GM19468 (cell line): ENCODE measurements at regions not wholly inside any gene's neighbourhood (a gene's known extent, or its start where the extent isn't known, plus 50 kb on each side); places are given as distances from the start of the nearest gene placed in this dataset.
"Not testable (repeated sequence)": the region's sequence is repeated elsewhere in the genome, so short reads cannot be mapped to it uniquely, and the experiment has no call there.

Source experiments
- ATAC-seq: cut with Tn5 transposase; IDR thresholded peaks from one replicate; pipeline ENCODE4 v1.9.1; 2021; ENCODE audit warnings: mild to moderate bottlenecking, moderate library complexity, moderate number of reproducible peaks; ENCODE audit not compliant: unreplicated experiment; ENCODE audit errors: extremely low read depth

DNA sequence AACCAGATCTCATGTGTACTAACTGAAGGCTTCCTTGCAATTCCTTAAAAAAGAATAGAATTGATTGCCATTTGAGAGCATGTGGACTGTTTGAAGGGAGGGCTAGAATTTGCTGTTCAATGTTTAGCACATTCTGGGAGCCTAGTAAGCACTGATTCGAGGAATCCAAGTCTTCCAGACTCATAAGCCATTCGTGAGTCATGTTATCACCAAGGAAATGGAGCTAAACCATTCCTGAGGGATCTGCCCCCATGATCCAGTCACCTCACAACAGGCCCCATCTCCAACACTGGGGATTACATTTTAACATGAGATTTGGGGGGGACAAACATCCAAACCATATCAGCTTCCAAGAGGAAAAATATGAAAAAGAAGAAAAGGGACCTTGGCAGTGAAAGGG lies 276.4 kb downstream of the KCNRG start:
- ATAC-seq = no peak

DNA sequence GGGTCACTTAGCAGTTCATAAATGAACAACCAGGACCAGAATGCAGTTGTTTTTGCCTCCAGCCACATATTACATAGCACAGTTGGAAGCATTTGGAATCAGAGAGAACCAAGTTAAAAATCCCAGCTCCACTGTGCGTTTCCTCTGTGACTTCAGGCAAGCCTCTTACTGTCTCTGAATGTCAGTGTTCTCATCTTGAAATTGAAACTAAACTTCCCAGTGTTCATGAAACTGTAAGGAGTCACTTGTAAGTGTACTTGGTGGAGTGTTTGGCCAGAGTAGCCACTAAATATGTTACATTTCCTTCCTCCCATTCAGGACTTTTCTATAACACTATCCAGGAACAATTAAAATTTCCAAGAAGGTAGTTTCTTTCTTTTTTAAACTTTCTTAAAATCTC lies 276.8 kb downstream of the KCNRG start:
- ATAC-seq = no peak

DNA sequence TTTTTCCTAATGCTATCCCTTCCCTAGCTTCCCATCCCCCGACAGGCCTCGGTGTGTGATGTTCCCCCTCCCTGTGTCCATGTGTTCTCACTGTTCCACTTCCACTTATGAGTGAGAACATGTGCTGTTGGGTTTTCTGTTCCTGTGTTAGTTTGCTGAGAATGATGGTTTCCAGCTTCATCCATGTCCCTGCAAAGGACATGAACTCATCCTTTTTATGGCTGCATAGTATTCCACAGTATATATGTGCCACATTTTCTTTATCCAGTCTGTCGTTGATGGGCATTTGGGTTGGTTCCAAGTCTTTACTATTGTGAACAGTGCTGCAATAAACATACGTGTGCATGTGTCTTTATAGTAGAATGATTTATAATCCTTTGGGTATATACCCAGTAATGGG lies 279.2 kb downstream of the KCNRG start:
- not testable (repeated sequence) for ATAC-seq

DNA sequence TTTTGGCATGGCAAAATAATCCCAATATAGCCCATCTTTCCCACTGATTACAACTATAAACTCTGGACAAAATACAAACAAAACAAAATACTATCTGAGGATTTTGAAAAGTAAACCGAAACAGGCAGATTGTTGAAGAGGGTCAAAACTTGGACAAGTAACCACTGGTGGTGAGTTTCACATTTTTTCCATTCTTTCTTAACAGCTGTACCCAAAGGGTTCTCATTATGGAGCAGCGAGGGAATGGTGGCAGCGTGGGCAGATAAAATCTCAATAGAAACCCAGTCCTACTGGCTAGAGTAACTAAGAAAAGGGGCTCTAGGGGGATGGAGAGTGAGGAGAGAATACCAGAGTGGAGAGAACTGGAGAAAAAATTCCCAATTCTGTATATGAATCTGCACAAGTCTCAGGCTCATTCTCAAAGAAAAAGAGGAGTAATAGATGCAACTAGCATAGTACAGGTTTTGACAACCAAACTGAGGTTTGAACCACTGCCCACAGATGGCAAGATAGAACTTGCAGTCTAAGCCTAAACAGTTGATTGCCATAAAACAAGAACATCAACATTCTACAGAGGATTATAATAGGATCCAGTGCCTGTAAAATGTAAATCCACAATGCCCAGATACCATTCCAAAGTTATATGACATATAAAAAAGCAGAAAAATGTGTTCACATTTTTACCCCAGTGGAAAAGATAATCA lies 284.5 kb downstream of the KCNRG start:
- no peak for ATAC-seq

DNA sequence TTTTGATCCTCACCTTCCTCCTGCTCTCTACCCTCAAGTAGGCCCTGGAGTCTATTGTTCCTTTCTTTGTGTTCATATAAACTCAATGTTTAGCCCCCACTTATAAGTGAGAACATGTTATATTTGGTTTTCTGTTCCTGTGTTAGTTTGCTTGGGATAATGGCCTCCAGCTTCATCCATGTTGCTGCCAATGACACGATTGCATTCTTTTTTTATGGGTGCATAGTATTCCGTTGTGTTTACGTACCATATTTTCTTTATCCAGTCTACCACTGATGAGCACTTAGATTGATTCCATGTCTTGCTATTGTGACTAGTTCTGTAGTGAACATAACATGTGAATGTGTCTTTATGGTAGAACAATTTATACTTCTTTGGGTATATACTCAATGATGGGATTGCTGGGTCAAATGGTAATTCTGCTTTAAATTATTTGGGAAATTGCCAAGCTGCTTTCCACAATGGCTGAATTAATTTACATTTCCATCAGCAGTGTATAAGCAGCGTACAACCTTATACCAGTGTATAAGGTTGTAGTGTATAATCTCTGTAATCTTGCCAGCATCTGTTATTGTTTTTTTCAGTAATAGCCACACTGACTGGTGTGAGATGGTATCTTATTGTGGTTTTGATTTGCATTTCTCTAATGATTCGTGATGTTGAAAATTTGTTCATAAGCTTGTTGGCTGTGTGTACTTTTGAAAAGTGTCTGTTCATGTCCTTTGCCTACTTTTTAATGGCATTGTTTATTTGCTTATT lies 288.9 kb downstream of the KCNRG start:
- no peak for ATAC-seq

DNA sequence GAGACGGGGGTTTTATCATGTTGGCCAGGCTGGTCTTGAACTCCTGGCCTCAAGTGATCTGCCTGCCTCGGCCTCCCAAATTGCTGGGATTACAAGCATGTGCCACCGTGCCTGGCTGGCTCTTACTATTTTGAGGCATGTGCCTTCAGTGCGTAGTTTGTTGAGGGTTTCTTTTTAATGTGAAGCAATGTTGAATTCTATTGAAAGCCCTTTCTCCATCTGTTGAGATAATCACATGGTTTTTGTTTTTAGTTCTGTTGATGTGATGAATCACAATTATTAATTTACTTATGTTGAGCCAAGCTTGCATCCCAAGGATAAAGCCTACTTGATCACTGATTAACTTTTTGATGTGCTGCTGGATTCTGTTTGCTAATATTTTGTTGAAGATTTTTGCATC lies 290.9 kb downstream of the KCNRG start:
- ATAC-seq = no peak

DNA sequence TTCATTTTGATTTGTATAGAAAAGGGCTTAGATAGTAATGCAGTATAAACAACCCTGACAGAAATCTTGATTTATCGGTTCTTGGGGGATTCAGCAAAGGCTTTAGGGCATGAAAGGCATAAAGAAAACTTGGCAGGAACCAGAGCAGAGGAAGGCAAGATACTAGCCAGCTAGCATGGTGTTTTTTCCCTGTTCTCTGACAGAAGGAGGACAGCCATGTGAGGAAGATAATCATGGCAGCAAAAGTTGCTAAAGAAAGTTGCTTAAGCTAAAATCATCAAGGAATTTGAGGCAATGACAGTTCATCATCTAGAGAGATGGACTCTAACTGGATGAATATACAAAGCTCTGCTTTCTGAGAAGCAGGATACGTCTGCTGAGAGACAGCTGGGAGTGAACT lies 294.1 kb downstream of the KCNRG start:
- ATAC-seq = no peak

DNA sequence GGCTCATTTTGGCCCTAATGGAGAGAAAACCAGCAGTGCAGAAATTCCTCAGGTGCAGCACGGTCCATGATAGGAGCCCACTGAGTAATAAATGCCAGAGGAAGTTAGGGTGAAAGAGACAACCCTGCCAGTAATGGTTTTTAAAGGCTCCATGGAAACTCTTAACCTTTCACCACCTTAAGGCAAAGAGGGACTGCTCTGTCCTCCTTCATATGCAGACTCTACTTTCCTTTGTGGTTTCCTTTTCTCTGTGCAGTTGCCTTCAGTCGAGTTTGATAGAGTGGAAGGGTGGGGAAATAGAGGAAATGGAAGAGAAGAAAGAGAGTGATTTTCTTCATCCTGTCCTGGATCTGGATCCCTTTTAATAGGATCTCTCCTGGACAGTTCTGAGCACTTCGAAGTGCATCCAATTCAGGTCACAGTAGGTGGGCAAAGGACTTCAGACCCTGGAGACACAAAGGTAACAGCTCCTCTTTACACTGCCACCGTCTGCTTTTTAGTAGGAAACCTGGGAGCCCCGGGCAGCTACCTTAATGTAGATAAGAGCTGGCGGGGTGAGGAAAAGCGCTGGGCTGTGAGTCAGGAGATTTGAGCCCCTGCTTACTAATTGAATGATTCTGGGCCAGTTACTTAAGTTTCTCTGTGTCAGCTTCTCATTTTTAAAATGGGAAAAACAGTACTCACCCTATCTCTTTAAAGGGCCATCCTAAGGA lies 294.8 kb downstream of the KCNRG start:
- no peak for ATAC-seq

DNA sequence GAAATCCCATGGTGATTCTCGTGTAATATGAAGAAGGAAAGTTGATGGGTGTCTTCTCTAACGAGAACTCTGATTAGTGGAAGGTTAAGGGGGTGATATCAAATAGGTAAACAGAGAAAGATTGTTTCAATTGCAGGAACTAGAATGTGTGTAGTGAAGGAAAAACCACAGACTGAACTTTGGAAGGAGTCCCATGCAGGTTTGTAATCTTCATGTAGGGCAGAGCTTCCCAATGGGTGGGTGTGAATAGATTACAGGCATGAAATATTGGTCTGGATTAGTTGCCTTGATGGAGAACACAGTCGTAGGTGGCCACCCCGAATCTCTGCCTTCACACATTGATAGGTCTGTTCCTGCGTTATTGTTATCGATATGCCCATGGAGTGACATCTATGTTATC lies 295.5 kb downstream of the KCNRG start:
- ATAC-seq = no peak

DNA sequence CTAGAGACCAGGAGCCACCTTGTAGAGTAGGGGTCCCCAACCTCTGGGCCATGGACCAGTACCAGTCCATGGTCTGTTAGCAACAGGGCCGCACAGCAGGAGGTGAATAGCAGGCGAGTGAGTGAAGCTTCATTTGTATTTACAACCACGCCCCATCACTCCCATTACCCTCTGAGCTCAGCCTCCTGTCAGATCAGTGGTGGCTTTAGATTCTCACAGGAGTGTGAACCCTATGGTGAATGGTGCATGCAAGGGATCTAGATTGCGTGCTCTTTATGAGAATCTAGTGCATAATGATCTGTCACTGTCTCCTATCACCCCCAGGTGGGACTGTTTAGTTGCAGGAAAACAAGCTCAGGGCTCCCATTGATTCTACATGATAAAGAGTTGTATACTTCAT lies 303.6 kb downstream of the KCNRG start:
- no peak for ATAC-seq

DNA sequence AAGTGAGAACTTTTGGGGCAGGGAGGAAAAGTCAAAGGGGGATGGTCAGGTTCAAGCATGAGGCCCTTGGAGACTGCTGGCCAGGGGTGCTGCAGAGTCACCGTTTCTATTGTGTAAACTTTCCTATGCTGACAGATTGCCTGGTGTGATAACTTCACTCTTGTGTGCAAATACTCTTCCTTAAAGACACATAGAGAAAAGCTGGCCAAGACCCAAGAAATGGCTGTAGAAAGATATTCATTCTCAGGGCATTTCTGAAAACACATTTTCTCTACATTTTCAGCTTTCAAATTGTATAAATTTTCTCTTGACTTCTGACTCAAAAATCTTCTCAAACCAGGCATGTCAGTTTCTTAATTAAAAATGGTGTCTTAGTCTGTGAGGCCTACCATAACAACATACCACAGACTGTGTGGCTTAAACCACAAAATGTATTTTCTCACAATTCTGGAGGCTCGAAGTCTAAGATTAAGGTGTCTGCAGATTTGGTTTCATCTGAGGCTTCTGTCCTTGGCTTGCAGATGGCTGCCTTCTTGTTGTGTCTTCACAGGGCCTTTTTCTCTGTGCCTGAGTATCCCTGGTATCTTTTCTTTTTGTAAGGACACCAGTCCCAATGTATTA lies 304.5 kb downstream of the KCNRG start:
- ATAC-seq = no peak

DNA sequence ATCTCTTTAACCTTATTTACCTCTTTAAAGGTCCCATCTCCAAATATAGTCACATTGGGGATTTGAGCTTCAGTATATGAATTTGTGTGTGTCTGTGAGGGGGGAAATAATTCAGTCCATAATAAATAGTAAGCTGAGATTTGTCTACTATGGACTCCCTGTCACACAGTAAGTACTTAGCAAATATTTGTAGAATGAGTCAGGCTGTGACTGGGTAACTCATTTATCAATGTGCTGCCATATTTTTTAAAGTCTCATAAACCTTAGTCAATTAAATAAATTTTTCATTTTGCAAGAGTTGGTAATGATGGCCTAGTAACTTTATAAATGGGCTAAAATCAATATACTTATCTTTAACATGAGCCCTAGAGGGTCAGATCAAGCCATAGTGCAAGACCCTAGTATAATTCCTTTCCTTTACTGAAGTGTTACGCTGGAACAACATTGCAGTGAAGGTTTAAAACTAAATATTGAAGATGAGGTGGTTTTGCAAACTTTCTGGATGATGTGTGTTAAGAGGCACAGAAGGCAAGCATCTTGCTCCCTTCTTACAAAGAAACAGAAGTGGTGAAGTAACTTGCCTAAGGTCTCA lies 305.1 kb downstream of the KCNRG start:
- no peak for ATAC-seq

DNA sequence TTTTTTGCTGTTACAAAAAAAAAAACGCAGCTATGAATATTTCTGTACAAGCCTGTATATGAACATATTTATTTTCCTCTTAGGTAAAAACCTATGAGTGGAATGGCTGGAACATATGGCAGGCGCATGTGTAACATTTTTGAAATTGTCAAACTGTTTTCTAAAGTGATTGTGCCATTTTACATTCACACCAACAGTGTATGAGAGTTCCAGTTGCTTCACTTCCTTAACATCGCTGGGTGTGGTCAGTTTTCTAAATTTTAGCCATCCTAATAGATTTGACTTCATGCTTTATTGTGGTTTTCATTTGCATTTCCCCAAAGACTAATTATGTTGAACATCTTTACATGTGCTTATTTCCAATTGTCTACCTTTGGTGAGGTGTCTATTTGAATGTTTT lies 306.8 kb downstream of the KCNRG start:
- ATAC-seq = no peak

DNA sequence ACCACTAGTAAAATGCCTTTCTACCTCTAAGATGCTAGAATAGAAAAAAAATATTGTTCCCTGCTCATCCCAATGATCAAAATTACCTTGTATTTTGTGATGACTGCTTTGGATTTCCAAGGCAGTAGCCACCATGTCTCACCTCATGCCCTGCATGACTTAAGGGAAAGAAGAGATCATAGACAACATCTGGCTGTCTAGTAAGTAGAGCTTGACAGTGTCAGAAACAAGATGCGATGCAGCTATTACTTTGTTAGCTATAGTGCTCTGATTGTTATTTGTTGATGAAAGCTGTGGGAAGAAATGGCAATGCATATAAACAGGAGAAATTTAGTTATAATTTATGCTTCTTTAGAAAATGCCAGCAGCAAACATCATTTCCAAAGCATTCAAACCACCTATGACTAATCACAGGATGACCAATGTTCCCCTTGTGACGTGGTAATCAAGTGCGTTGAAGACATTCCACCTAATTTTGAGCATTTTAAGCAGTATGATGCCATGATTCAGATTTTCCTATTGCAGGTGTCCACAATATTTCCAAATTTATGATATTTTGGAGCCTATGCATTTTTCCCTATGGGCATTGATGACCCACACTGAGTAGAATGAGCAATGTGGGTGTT lies 308.3 kb downstream of the KCNRG start:
- ATAC-seq = no peak

DNA sequence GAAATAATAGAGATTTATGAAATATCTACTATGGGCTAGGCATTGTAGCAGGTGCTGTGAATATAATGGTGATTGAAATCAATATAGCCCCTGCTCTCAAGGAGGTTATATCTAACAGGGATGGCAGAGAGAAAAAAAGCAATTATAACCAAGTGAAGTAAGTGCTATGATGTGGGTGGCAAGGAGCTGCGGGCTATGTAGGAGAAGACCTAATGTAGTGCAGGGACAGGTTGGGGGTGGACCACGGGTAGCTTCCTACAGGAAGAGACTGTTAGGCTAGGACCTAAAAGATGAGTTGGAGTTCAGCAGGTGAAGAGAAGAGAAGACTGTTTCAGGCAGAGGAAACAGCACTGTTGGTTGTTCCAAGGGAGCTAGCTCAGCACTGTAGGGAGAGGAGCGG lies 311.0 kb downstream of the KCNRG start:
- ATAC-seq = no peak

DNA sequence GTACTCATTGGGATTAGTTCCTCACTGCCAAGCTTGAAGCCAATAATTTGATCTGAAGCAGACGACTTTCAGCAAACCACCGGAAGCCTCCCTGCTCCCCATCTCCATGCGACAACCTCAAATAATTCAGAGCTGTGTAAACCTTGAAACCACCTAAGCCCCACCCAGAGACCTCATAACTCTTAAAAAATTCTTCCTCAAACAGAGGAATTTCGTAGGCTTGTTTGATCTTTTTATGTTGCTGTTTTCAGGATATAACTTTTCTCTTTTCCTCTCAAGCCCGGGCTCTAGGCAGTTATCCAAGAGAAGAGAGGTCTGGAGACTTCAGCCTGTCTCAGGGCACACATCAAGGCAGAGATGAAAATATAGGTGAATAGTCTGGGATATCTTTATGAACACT lies 311.6 kb downstream of the KCNRG start:
- ATAC-seq = no peak

DNA sequence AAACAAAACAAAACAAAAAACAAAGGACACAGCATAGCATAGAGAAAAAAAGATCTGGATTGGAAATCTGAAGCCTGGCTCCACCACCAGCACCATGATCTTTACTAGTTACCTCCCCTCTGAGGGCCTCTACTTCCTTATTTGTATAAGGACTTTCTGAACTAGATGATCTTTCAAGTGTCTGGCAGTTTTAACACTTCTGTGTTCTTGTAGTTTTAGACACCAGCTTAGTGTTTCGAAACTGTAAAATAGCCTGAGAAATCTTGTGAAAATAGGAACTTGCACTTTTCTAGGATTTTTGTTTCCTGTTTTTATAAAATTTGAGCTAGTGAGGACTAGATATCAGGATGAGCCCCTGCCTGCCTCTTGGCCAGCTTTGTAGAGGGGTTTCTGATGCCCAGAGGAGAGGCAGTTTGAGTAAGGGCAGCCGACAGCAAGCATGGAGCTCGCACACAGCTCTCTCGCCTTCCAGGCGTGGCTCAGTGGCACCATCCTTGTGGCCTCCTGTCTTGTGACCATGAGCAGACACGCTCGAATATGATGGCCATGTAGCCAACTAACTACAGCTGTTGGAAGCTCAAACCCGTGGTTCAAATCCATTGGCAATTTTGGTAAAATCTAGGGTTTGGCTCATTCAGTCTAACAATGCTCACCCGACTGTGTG lies 319.0 kb downstream of the KCNRG start:
- no peak for ATAC-seq

DNA sequence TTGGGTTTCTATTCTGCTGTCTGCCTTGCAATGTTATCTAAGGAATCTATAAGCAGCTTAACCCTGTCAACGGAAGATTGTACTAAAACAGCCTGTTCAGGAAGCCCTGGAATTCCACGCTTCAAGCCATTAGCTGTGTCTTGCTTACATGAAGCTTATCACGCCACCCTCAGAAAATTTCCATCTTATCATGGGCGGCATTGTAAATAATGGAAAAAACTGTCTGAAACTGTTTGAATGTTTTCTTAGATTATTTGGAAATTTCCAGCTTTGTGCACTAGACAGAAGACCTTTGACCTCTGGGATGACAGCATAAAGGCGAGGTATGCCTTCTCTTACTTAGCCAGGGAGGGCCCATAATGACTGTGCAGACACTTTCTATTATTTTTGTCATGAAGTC lies 319.7 kb downstream of the KCNRG start:
- ATAC-seq = no peak

DNA sequence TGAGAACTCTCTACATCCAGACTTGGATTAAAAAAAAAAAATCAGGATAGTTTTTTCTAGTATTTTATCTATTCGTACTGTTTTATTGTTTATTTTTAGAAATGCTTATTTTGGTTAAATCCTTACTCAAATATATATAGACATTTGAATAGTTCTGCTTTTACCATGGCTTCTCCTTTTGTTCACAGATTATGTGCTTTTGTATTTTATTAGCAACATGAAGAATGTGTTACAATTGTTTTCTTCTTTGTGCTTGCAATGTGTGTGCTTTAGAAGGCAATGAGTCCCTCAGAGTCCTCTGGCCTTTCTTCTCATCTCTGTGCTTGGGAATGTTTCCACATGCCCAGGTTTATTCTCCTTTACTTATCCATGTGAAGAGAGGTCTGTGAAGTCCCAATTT lies 324.0 kb downstream of the KCNRG start:
- no peak for ATAC-seq

DNA sequence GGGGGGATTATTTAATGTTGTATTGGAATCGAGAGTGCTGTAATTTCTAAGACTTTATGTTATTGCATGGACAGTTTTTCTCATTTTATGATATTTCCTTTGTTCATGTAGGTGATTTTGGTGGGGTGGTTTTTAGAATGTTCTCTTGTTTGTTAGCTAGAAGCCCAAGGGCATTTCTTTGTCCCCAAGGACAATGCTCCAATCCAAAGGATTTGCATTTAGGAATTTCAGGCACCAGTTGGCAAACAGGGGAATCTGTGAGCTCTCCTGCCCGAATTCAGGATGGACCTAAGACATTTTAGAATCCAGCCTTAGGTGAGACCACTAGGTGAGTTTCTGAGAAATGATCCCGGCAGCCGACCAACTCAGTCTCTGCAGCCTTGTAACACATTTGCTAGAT lies 324.9 kb downstream of the KCNRG start:
- ATAC-seq = no peak
